NCI-H460 (cell line): ENCODE measurements at regions not wholly inside any gene's neighbourhood (a gene's known extent, or its start where the extent isn't known, plus 50 kb on each side); places are given as distances from the start of the nearest gene placed in this dataset.

Experiments
- DNase-seq: peaks from one replicate; pipeline ENCODE4 v3.0.0-alpha.2; 2016; ENCODE audit warnings: low read depth; ENCODE audit errors: extremely low read depth

- no peak for DNase-seq
Observed at GRCh38 chr5:167229751-167230150, 1061.7 kb upstream of the WWC1 start.

- no peak for DNase-seq
Observed at GRCh38 chr5:167230414-167230813, 1061.0 kb upstream of the WWC1 start.

- DNase-seq, result no peak
Observed at GRCh38 chr5:167232675-167233311, 1058.7 kb upstream of the WWC1 start.

- DNase-seq, result no peak
Observed at GRCh38 chr5:167233507-167234220, 1057.8 kb upstream of the WWC1 start.

GRCh38 chr5:167241436-167242067, 1049.9 kb upstream of the WWC1 start:
- DNase-seq, result no peak

GRCh38 chr5:167242701-167243100, 1048.7 kb upstream of the WWC1 start:
- DNase-seq, result no peak

- DNase-seq, result no peak
Observed at GRCh38 chr5:167243463-167243862, 1048.0 kb upstream of the WWC1 start.

- DNase-seq, result peak; percentile 17
Observed at GRCh38 chr5:167244583-167244982, 1046.9 kb upstream of the WWC1 start.

GRCh38 chr5:167245868-167246267, 1045.6 kb upstream of the WWC1 start:
- DNase-seq, result peak; percentile 4

- no peak for DNase-seq
Observed at GRCh38 chr5:167247816-167248215, 1043.6 kb upstream of the WWC1 start.

- no peak for DNase-seq
Observed at GRCh38 chr5:167248257-167248656, 1043.2 kb upstream of the WWC1 start.

- DNase-seq, result no peak
Observed at GRCh38 chr5:167250996-167251395, 1040.4 kb upstream of the WWC1 start.

- DNase-seq, result no peak
Observed at GRCh38 chr5:167254132-167254531, 1037.3 kb upstream of the WWC1 start.

GRCh38 chr5:167255926-167256325, 1035.5 kb upstream of the WWC1 start:
- DNase-seq, result no peak

- no peak for DNase-seq
Observed at GRCh38 chr5:167259806-167260205, 1031.6 kb upstream of the WWC1 start.

GRCh38 chr5:167261309-167262100, 1029.9 kb upstream of the WWC1 start:
- DNase-seq, result peak; percentile 21

- no peak for DNase-seq
Observed at GRCh38 chr5:167263185-167263584, 1028.3 kb upstream of the WWC1 start.

- DNase-seq, result no peak
Observed at GRCh38 chr5:167264348-167264747, 1027.1 kb upstream of the WWC1 start.

GRCh38 chr5:167268337-167268736, 1023.1 kb upstream of the WWC1 start:
- no peak for DNase-seq

- DNase-seq, result no peak
Observed at GRCh38 chr5:167269146-167269545, 1022.3 kb upstream of the WWC1 start.

GRCh38 chr5:167271081-167271480, 1020.4 kb upstream of the WWC1 start:
- DNase-seq, result no peak
